ENCODE measurements at regions not wholly inside any gene's neighbourhood (a gene's known extent, or its start where the extent isn't known, plus 50 kb on each side); places are given as distances from the start of the nearest gene placed in this dataset.
"Not testable (repeated sequence)": the region's sequence is repeated elsewhere in the genome, so short reads cannot be mapped to it uniquely, and the experiment has no call there.

DNA sequence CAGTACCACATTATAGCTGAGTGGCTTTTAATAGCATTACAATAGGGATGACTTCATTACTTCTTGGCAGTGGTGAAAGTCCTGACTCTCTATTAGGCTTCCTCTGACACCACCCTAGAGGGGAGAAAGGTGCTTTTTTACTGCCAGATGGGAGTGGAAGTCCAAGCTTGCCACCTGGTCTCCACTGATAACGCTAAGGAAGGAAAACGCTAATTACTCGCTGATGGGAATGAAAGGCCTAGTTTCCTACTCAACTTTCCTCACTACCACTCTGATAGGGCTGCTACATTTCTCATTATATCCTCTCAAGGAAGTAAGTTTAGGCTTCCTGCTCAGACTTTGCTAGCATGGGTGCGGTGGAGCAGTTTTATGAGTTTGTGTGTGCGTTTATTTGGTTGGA, 62.3 kb upstream of the PAGE3 start:
- no peak for DNase-seq

DNA sequence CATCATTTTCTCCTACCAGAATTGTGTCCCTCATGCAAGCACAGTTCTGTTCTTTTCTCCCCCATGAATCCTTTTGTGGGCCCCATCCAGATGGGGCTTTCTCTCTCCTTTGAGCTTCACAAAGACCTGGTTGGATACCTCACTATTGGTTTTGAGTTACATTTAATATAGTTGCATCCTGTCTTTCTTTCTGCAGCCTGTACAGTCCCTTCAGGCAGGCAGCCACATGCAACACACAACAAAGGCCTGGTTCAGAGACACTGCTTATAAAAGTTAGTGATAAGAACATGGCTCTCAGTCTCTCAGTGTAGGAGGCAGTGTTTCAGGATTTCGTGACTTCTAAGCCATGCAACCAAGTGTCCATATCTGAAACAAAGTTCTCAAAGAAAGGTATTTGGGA, 70.6 kb upstream of the PAGE3 start:
- DNase-seq: no peak

DNA sequence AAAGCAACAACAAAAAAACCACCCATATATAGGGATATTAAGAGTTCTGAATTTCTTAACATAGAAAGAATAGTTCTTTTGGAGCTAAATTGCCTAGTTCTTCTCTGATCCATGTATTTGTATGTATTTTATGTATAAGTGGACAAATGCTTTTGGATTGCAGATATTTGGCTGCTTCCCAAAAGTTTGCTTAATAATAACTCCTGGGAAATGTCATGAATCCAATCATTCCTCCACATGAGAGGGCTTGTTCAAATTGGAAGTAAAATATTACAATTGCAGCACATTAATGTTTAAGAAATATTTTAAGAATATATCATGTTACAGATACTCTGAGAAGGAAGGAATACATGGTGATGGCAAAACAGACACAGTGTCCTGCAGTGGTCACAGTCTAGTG, 71.5 kb upstream of the PAGE3 start:
- no peak for DNase-seq

DNA sequence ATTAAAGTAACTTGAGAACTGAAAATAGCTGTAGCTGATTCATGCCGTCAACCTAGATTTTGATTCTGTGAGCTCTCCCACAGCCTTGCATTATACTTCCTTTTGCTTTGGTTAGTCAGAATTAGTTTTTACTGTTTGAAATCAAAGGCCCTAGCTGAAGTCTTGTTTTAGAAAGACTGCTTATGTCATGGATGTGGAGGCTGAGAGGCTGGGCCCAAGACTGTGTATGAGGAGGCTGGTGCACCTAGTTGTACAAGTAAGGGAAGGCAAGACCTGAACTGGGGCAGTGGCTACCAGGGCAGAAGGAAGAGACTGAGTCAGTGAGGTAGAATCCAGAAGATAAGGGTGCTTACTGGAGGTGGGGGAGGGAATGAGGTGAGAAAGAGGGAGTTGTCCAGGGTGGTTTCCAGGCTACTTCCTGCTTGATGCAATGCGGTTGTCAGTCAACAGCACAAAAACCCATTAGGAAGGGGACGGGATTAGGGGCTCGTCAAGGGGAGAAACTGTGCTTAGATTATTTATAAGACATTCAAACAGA, 76.2 kb upstream of the PAGE3 start:
- DNase-seq: no peak

GRCh38 chrX:55342533-55343501, 78.1 kb upstream of the PAGE3 start:
- DNase-seq: peak; percentile 2

DNA sequence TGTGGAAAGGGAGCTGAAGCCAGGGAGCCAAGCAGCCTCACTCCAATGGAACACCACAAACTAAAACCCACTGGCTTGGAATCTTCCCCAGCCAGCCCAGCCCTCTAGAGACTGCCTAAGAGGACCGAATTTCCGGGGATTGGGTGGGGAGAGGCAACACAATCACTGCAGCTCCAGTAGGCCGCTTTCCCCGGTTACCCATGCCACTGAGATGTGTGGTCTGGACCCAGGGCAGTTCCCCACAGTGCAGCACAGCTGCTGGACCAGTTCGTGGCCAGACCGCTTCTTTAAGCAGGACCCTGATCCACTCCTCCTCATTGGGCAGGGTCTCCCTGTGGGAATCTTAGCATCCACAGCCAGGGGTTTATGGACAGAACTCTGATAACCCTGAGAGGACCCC, 91.9 kb upstream of the PAGE3 start:
- DNase-seq: no peak

DNA sequence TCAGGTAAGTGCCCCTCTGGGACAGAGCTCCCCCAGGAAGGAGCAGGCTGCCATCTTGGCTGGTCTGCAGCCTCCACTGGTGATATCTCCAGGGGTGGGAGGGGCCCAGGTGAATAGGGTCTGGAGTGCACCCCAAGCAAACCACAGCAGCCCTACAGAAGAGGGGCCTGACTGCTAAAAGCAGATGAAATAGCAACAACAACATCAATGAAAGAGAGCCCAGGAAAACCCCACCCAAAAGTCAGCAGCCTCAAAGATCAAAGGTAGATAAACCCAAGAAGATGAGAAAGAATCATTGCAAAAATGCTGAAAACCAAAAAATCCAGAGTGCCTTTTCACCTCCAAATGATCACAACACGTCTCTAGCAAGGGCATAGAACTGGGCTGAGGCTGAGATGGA, 92.5 kb upstream of the PAGE3 start:
- no peak for DNase-seq

- DNase-seq: no peak
These were observed 72.5 kb upstream of the MAGEH1 start for GRCh38 chrX:55379396-55379795.

DNA sequence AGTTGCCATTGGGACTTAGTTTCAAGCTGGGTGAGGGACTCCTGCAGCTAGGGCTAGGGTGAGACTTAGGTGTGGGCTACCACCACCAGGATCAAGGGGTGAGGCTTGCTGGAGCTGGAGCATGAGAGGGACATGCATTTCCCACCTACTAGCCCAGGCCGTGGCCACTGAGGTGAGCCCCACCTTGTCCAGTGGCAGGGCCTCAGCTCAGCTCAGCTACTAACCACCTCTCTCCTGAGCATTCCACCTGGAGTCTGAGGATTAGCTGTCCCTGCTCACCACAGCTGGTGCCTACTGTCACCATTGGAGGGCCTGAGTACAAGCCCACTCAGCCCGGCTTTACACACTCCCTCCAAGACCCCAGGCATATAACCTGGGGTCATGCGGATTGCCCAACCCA, 62.6 kb upstream of the MAGEH1 start:
- no peak for DNase-seq

- DNase-seq: not testable (repeated sequence)
These were observed 55.1 kb upstream of the MAGEH1 start for GRCh38 chrX:55396836-55397235.
